ENCODE measurements at regions not wholly inside any gene's neighbourhood (a gene's known extent, or its start where the extent isn't known, plus 50 kb on each side); places are given as distances from the start of the nearest gene placed in this dataset.

- TF ChIP-seq, protein P1, sequence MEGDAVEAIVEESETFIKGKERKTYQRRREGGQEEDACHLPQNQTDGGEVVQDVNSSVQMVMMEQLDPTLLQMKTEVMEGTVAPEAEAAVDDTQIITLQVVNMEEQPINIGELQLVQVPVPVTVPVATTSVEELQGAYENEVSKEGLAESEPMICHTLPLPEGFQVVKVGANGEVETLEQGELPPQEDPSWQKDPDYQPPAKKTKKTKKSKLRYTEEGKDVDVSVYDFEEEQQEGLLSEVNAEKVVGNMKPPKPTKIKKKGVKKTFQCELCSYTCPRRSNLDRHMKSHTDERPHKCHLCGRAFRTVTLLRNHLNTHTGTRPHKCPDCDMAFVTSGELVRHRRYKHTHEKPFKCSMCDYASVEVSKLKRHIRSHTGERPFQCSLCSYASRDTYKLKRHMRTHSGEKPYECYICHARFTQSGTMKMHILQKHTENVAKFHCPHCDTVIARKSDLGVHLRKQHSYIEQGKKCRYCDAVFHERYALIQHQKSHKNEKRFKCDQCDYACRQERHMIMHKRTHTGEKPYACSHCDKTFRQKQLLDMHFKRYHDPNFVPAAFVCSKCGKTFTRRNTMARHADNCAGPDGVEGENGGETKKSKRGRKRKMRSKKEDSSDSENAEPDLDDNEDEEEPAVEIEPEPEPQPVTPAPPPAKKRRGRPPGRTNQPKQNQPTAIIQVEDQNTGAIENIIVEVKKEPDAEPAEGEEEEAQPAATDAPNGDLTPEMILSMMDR (conservative IDR thresholded peaks at IDR 0.05), result no peak
- no peak for TF ChIP-seq EZH2 (IDR thresholded peaks at IDR 0.05; ENCODE audit: low read depth)
These were observed 1396.8 kb upstream of the SLC39A10 start for GRCh38 chr2:194260185-194260584.

Measured in PC-9 (cell line).